MCF 10A (cell line): ENCODE measurements at regions not wholly inside any gene's neighbourhood (a gene's known extent, or its start where the extent isn't known, plus 50 kb on each side); places are given as distances from the start of the nearest gene placed in this dataset.

ENCODE experiments used
- BruUV-seq: library from RNA; stranded (reverse); fragments of 400-500 nt; replicated peaks from 2 replicates; lab custom pipeline; 2021; lab: Mats Ljungman, UMichigan
- CTCF ChIA-PET: fragments of 300-600 bp; sonication (Branson Sonifier 250); formaldehyde crosslinking; extraction: SDS; loops from one replicate; lab custom pipeline; 2021; ENCODE audit warnings: antibody characterized with exemption, inconsistent platforms; lab: Yijun Ruan, JAX
- POLR2A ChIA-PET: fragments of 300-600, 350-650 bp; sonication (Branson Sonifier 250); formaldehyde crosslinking; extraction: SDS; loops from one replicate; lab custom pipeline; 2020; ENCODE audit warnings: antibody characterized with exemption, inconsistent platforms; lab: Yijun Ruan, JAX
- DNase-seq: peaks from one replicate; pipeline ENCODE4 v3.0.0-alpha.2; 2018; ENCODE audit not compliant: unreplicated experiment
- H3K27ac Mint-ChIP-seq: one replicate; pipeline ENCODE4 v1.8.0; 2022; ENCODE audit warnings: mild to moderate bottlenecking, low read depth, mixed read lengths; ENCODE audit not compliant: unreplicated experiment
- H3K27me3 Mint-ChIP-seq: one replicate; pipeline ENCODE4 v1.8.0; 2022; ENCODE audit warnings: mixed read lengths; ENCODE audit not compliant: insufficient read depth, unreplicated experiment
- H3K36me3 Mint-ChIP-seq: one replicate; pipeline ENCODE4 v1.8.0; 2022; ENCODE audit warnings: mild to moderate bottlenecking, moderate library complexity, mixed read lengths; ENCODE audit not compliant: insufficient read depth, unreplicated experiment
- H3K4me1 Mint-ChIP-seq: one replicate; pipeline ENCODE4 v1.8.0; 2022; ENCODE audit warnings: mixed read lengths; ENCODE audit not compliant: insufficient read depth, unreplicated experiment
- H3K4me3 Mint-ChIP-seq: one replicate; pipeline ENCODE4 v1.8.0; 2022; ENCODE audit warnings: mild to moderate bottlenecking, moderate library complexity, mixed read lengths; ENCODE audit not compliant: unreplicated experiment
- H3K9me3 Mint-ChIP-seq: one replicate; pipeline ENCODE4 v1.8.0; 2022; ENCODE audit warnings: mixed read lengths; ENCODE audit not compliant: unreplicated experiment
- intact Hi-C: fragments of 100-400 bp; cut with micrococcal nuclease; formaldehyde crosslinking; loops from 2 replicates; pipeline ENCODE4 v1.14.1; 2022
- TF ChIP-seq, protein P1 (sequence below): fragments of 200-600 bp; IDR thresholded peaks from one replicate; pipeline ENCODE4 v1.8.0; 2022; ENCODE audit warnings: antibody characterized with exemption, mild to moderate bottlenecking; ENCODE audit not compliant: unreplicated experiment

DNA sequence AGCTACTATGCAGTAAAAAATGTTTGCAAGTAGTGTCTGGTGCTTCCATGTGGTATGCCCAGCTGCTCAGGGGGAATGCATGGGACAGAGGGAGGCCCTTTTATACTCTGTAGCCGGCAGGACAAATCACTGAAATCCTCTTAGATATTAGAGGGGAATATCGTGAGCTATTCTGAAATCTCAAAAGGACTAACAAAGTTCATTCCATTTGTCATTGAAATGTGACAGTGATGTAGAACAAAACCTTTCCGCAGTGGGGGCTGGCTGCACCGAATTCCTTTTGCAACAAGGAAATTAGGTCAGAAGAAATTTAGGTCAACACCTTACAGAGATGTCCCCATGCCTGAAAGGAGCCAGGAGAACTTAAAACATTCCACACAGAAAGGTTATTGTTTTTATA is 72.4 kb upstream of the MEF2C start:
- ChIA-PET POLR2A (no interaction called here), CTCF (interaction anchor here (0.6 to 0.7 kb wide), 2 partner anchors 126 to 1018 kb away, joined by 3 read pairs; no protein-coding TSS in a partner anchor)
- H3K27ac Mint-ChIP-seq: no peak overlapping the region
- peaks cover 50% of the 10 kb centered on the region for H3K27me3 Mint-ChIP-seq
- intact Hi-C loops: no loop called here
- no peaks in the 10 kb centered on the region for H3K9me3 Mint-ChIP-seq
- BruUV-seq: no TSS peak
- no peak for DNase-seq
- TF ChIP-seq, protein P1, sequence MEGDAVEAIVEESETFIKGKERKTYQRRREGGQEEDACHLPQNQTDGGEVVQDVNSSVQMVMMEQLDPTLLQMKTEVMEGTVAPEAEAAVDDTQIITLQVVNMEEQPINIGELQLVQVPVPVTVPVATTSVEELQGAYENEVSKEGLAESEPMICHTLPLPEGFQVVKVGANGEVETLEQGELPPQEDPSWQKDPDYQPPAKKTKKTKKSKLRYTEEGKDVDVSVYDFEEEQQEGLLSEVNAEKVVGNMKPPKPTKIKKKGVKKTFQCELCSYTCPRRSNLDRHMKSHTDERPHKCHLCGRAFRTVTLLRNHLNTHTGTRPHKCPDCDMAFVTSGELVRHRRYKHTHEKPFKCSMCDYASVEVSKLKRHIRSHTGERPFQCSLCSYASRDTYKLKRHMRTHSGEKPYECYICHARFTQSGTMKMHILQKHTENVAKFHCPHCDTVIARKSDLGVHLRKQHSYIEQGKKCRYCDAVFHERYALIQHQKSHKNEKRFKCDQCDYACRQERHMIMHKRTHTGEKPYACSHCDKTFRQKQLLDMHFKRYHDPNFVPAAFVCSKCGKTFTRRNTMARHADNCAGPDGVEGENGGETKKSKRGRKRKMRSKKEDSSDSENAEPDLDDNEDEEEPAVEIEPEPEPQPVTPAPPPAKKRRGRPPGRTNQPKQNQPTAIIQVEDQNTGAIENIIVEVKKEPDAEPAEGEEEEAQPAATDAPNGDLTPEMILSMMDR: no peak
- no peaks in the 10 kb centered on the region for H3K36me3 Mint-ChIP-seq
- H3K4me1 Mint-ChIP-seq: no peaks in the 10 kb centered on the region
- no peak overlapping the region for H3K4me3 Mint-ChIP-seq

DNA sequence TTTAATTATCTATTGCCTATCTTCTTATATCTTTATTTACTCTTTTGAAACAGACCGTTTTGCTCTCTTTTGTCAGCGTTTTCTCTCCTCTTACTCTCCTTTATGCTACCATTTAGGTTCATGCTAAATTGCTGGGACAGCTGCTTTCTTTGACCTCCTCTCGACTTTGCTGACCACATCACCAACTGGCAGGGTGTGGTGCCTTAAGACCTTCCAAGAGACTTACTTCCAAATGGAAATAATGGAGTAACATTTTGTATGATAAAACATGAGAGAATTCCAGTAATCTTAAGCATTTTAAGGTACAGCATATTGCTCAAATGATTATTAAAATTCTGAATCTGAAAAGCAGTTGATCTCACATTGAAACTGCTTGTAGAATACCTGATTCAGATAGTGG is 71.5 kb upstream of the MEF2C start:
- intact Hi-C loops: no loop called here
- BruUV-seq: no TSS peak
- TF ChIP-seq, protein P1: no peak
- Mint-ChIP-seq H3K27ac (no peak overlapping the region), H3K36me3 (no peaks in the 10 kb centered on the region), H3K4me3 (no peak overlapping the region), H3K9me3 (no peaks in the 10 kb centered on the region), H3K4me1 (no peaks in the 10 kb centered on the region), H3K27me3 (peaks cover 41% of the 10 kb centered on the region)
- DNase-seq: no peak
- ChIA-PET CTCF (no interaction called here), POLR2A (no interaction called here)

DNA sequence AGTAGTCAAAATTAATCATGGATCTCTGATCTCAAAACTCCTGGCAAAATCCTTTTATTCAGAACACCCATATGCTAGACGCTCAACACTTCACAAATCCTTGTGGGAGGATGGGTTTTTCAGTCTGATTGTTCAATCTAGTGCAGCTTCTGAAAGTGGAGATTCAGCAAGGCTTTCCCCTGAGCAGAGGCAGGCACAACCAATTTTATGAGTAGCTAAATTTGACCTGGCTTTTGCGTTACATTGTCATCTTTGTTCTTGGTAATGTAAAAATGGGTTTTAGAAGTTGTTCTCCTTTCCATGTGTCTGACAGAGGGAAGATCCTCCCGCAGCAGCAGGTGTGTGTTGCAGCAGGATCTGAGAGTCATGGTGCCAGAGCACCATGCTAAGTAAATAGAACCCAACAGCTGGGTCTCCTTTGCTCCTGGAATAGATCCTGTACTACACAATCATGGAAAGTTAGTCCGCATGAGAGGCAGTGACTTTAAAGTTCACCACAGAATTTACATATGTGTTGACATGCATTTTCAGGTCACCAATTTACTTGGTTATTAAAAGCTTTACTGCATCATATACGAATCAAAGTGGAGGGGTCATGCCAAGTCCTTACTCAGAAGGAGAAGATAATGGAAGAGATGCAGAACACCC is 70.1 kb upstream of the MEF2C start:
- POLR2A ChIA-PET: no interaction called here
- BruUV-seq: no TSS peak
- TF ChIP-seq, protein P1: no peak
- Mint-ChIP-seq H3K9me3 (no peaks in the 10 kb centered on the region), H3K4me1 (no peaks in the 10 kb centered on the region), H3K36me3 (no peaks in the 10 kb centered on the region), H3K4me3 (no peak overlapping the region), H3K27me3 (peaks cover 39% of the 10 kb centered on the region), H3K27ac (no peak overlapping the region)
- intact Hi-C loops: no loop called here
- DNase-seq: no peak
- CTCF ChIA-PET: interaction anchor here (0.6 kb wide), 3 partner anchors 25 to 1517 kb away, joined by 3 to 4 read pairs (median 3); no protein-coding TSS in a partner anchor

DNA sequence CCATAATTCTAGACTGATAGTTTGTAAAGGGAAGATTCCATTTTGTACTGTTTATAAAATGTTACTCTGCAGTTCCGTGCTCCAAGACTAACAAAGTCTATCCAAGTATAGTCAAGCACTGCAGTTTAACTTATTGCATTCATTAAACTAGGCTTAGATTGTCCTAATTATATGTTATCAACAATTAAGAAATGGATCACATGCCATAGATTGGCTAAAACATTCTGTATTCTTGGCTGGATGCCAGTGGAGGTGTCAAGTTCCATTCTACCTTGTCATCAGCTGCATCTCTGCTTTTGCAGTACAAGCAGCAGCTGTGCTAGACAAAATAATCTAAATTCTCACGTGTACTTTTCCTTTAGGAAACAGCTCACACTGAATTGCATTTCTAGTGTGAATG is 69.4 kb upstream of the MEF2C start:
- ChIA-PET CTCF (interaction anchor here (0.6 kb wide), 3 partner anchors 24 to 1518 kb away, joined by 3 to 4 read pairs (median 3); no protein-coding TSS in a partner anchor), POLR2A (no interaction called here)
- Mint-ChIP-seq H3K4me1 (no peaks in the 10 kb centered on the region), H3K27ac (no peak overlapping the region), H3K9me3 (no peaks in the 10 kb centered on the region), H3K4me3 (no peak overlapping the region), H3K27me3 (peaks cover 39% of the 10 kb centered on the region), H3K36me3 (no peaks in the 10 kb centered on the region)
- peak; percentile 41 for DNase-seq
- TF ChIP-seq, protein P1: no peak
- intact Hi-C loops: no loop called here
- BruUV-seq: no TSS peak
